Tibial artery (tissue), 4 donors: ENCODE measurements at regions not wholly inside any gene's neighbourhood (a gene's known extent, or its start where the extent isn't known, plus 50 kb on each side); places are given as distances from the start of the nearest gene placed in this dataset.

Experiments used
- DNase-seq, 2 donors: peaks; one replicate each; pipeline ENCODE4 v3.0.0-alpha.2; 2019
- H3K27ac ChIP-seq, 2 donors: fragments of 200-600 bp; sonication (generic) in 1 of 2; 1 replicate in 1 of 2; 2 replicates in 1 of 2; pipeline ENCODE4 v1.5.1; 2018 to 2019; ENCODE audit warnings: mild to moderate bottlenecking in 1 of 2
- H3K27me3 ChIP-seq, 2 donors: fragments of 200-600 bp; sonication (generic) in 1 of 2; one replicate each; pipeline versions ENCODE4 v1.5.1 to v1.6.0; 2016 to 2019
- H3K36me3 ChIP-seq, 3 donors: fragments of 200-600 bp; sonication (generic) in 2 of 3; one replicate each; pipeline ENCODE4 v1.5.1; 2016 to 2019; ENCODE audit warnings: mild to moderate bottlenecking in 2 of 3
- H3K4me1 ChIP-seq, 4 donors: fragments of 200-600 bp; sonication (generic) in 2 of 4; 1 replicate in 3 of 4; 2 replicates in 1 of 4; pipeline ENCODE4 v1.5.1; 2016 to 2019
- H3K4me3 ChIP-seq, 2 donors: fragments of 200-600 bp; sonication (generic) in 1 of 2; 1 replicate in 1 of 2; 2 replicates in 1 of 2; pipeline ENCODE4 v1.5.1; 2018 to 2019; ENCODE audit warnings: mild to moderate bottlenecking in 2 of 2
- H3K9me3 ChIP-seq, 3 donors: fragments of 200-600 bp; sonication (generic) in 1 of 3; one replicate each; pipeline ENCODE4 v1.5.1; 2016 to 2019
- intact Hi-C: fragments of 100-400 bp; cut with DNase I; formaldehyde crosslinking; loops from one replicate; pipeline ENCODE4 v1.15.0; 2023; ENCODE audit warnings: low total_unique reads
- TF ChIP-seq, protein P1 (sequence below), 2 experiments: fragments of 200-600 bp in 1 of 2; fragments of 450-650 bp in 1 of 2; IDR thresholded peaks; one replicate each; pipeline ENCODE4 v1.5.1; 2017 to 2019; ENCODE audit warnings: antibody characterized with exemption in 2 of 2, mild to moderate bottlenecking in 1 of 2, moderate library complexity in 1 of 2

DNA sequence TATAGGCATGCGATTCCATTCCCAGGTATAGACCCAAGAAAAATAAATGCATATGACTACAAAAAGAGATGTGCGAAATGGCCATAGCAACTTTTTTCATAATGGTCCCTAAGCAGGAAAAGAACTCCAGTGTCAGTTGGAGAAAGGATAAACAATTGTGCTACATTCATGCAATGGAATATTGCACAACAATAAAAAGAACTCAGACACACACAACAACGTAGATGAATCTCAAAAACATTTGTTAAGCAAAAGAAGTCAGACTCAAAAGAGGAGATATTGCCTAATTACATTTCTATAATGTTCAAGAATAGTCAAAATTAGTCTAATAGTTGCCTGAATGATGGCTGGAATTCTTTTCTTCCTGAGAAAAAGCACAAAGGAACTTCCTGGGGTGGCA, 141.1 kb upstream of the GLI3 start:
- Histone ChIP-seq H3K27ac (no peak overlapping the region), H3K4me1 (peaks cover 0 to 7% (median 0%) of the 10 kb centered on the region in 4 donors), H3K9me3 (no peaks in the 10 kb centered on the region), H3K36me3 (no peaks in the 10 kb centered on the region), H3K4me3 (no peak overlapping the region), H3K27me3 (no peaks in the 10 kb centered on the region)
- TF ChIP-seq, protein P1, sequence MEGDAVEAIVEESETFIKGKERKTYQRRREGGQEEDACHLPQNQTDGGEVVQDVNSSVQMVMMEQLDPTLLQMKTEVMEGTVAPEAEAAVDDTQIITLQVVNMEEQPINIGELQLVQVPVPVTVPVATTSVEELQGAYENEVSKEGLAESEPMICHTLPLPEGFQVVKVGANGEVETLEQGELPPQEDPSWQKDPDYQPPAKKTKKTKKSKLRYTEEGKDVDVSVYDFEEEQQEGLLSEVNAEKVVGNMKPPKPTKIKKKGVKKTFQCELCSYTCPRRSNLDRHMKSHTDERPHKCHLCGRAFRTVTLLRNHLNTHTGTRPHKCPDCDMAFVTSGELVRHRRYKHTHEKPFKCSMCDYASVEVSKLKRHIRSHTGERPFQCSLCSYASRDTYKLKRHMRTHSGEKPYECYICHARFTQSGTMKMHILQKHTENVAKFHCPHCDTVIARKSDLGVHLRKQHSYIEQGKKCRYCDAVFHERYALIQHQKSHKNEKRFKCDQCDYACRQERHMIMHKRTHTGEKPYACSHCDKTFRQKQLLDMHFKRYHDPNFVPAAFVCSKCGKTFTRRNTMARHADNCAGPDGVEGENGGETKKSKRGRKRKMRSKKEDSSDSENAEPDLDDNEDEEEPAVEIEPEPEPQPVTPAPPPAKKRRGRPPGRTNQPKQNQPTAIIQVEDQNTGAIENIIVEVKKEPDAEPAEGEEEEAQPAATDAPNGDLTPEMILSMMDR (IDR thresholded peaks at IDR 0.05): no peak
- intact Hi-C loops: no loop called here
- DNase-seq: no peak

- Histone ChIP-seq H3K4me1 (peaks cover 0 to 14% (median 1%) of the 10 kb centered on the region in 4 donors), H3K36me3 (no peaks in the 10 kb centered on the region), H3K9me3 (no peaks in the 10 kb centered on the region), H3K27me3 (no peaks in the 10 kb centered on the region), H3K4me3 (no peak overlapping the region), H3K27ac (no peak overlapping the region)
- intact Hi-C loops: no loop called here
- no peak for DNase-seq
- TF ChIP-seq, protein P1 (IDR thresholded peaks at IDR 0.05): no peak
Observed at GRCh38 chr7:42373285-42373684, 136.3 kb upstream of the GLI3 start.

DNA sequence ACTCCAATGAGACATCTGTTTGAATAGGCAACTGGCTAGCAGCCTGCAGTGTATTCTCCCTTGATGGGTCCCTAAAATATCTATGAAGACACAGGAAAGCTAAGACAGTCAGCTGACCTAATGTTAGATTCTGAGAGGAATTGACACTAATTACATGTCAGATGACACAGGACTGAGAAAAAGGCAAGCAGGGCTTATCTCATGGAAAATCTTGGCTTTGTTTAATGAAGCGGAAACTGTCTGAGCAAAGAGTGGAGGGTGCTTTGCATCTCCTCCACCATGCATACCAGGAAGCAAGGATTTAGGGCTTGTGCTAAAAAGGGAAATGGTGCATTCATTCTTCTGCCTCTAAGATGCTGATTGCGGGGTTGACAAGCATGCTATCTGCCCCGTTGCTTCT, 135.5 kb upstream of the GLI3 start:
- no peaks in the 10 kb centered on the region for H3K27me3 ChIP-seq
- no peaks in the 10 kb centered on the region for H3K36me3 ChIP-seq
- H3K4me1 ChIP-seq: peaks cover 0 to 14% (median 1%) of the 10 kb centered on the region in 4 donors
- intact Hi-C loops: no loop called here
- H3K27ac ChIP-seq: no peak overlapping the region
- H3K9me3 ChIP-seq: peaks cover 0 to 6% (median 0%) of the 10 kb centered on the region in 3 donors
- TF ChIP-seq, protein P1 (IDR thresholded peaks at IDR 0.05): no peak
- no peak overlapping the region for H3K4me3 ChIP-seq
- DNase-seq: no peak

- DNase-seq: no peak
- Histone ChIP-seq H3K9me3 (peaks cover 0 to 13% (median 8%) of the 10 kb centered on the region in 3 donors), H3K4me1 (no peaks in the 10 kb centered on the region), H3K36me3 (no peaks in the 10 kb centered on the region), H3K27me3 (no peaks in the 10 kb centered on the region), H3K4me3 (no peak overlapping the region), H3K27ac (no peak overlapping the region)
- TF ChIP-seq, protein P1 (IDR thresholded peaks at IDR 0.05): no peak
- intact Hi-C loops: no loop called here
Observed at GRCh38 chr7:42359946-42360345, 122.9 kb upstream of the GLI3 start.

- no peak for DNase-seq
- intact Hi-C loops: no loop called here
- Histone ChIP-seq H3K27me3 (no peaks in the 10 kb centered on the region), H3K36me3 (no peaks in the 10 kb centered on the region), H3K9me3 (no peaks in the 10 kb centered on the region), H3K27ac (no peak overlapping the region), H3K4me1 (no peaks in the 10 kb centered on the region), H3K4me3 (no peak overlapping the region)
- TF ChIP-seq, protein P1 (IDR thresholded peaks at IDR 0.05): no peak
Observed at GRCh38 chr7:42351316-42351935, 114.4 kb upstream of the GLI3 start.

GRCh38 chr7:42350801-42351200, 113.8 kb upstream of the GLI3 start:
- intact Hi-C loops: no loop called here
- TF ChIP-seq, protein P1 (IDR thresholded peaks at IDR 0.05): no peak
- DNase-seq: no peak
- no peaks in the 10 kb centered on the region for H3K27me3 ChIP-seq
- no peak overlapping the region for H3K27ac ChIP-seq
- H3K4me1 ChIP-seq: no peaks in the 10 kb centered on the region
- no peaks in the 10 kb centered on the region for H3K9me3 ChIP-seq
- H3K4me3 ChIP-seq: no peak overlapping the region
- H3K36me3 ChIP-seq: no peaks in the 10 kb centered on the region
